GM23338 (cell line): ENCODE measurements at regions not wholly inside any gene's neighbourhood (a gene's known extent, or its start where the extent isn't known, plus 50 kb on each side); places are given as distances from the start of the nearest gene placed in this dataset.

Source experiments
- ATAC-seq: fragments of 200-7000 bp; cut with Tn5 transposase; 3 replicates; pipeline ENCODE4 v1.9.1; 2020
- DNase-seq: peaks from one replicate; pipeline ENCODE4 v3.0.0-alpha.2; 2015; ENCODE audit warnings: low spot score
- H2AFZ ChIP-seq: fragments of 200-600 bp; sonication (generic); 2 replicates; pipeline ENCODE4 v1.8.0; 2016; ENCODE audit warnings: antibody characterized with exemption, mild to moderate bottlenecking, moderate library complexity
- H3F3A ChIP-seq: fragments of 200-600 bp; sonication (generic); replicated peaks from 2 replicates; pipeline ENCODE4 v1.8.0; 2017; ENCODE audit warnings: antibody characterized with exemption, mixed run types, low read depth
- H3K27ac ChIP-seq: fragments of 200-600 bp; sonication (generic); 2 replicates; pipeline ENCODE4 v1.6.1; 2016; ENCODE audit warnings: low read depth
- H3K27me3 ChIP-seq: fragments of 200-600 bp; sonication (generic); 2 replicates; pipeline ENCODE4 v1.8.0; 2016; ENCODE audit warnings: mild to moderate bottlenecking, mixed run types, moderate library complexity; ENCODE audit not compliant: insufficient read depth
- H3K36me3 ChIP-seq: fragments of 200-600 bp; sonication (generic); 2 replicates; pipeline ENCODE4 v1.8.0; 2016; ENCODE audit warnings: mild to moderate bottlenecking; ENCODE audit not compliant: insufficient read depth
- H3K4me1 ChIP-seq: fragments of 200-600 bp; sonication (generic); 2 replicates; pipeline ENCODE4 v1.8.0; 2016; ENCODE audit warnings: mild to moderate bottlenecking, moderate library complexity; ENCODE audit not compliant: insufficient read depth
- H3K4me2 ChIP-seq: fragments of 200-600 bp; sonication (generic); 2 replicates; pipeline ENCODE4 v1.7.1; 2017; ENCODE audit warnings: mixed run types
- H3K4me3 ChIP-seq: fragments of 200-600 bp; sonication (generic); 2 replicates; pipeline ENCODE4 v1.6.1; 2016; ENCODE audit warnings: mixed run types
- H3K79me2 ChIP-seq: fragments of 200-600 bp; sonication (generic); replicated peaks from 2 replicates; pipeline ENCODE4 v1.8.0; 2017; ENCODE audit warnings: mild to moderate bottlenecking; ENCODE audit not compliant: insufficient read depth
- H3K9me2 ChIP-seq: fragments of 200-600 bp; sonication (generic); 2 replicates; pipeline ENCODE4 v1.8.0; 2017; ENCODE audit not compliant: insufficient read depth
- H4K20me1 ChIP-seq: fragments of 200-600 bp; sonication (generic); replicated peaks from 2 replicates; pipeline ENCODE4 v1.8.0; 2017; ENCODE audit warnings: mild to moderate bottlenecking; ENCODE audit not compliant: insufficient read depth
- H3K27ac Mint-ChIP-seq: 2 replicates; pipeline ENCODE4 v1.8.0; 2020; ENCODE audit warnings: inconsistent platforms, mild to moderate bottlenecking, moderate library complexity, mixed read lengths
- H3K27me3 Mint-ChIP-seq: 3 replicates; pipeline ENCODE4 v1.8.0; 2022; ENCODE audit warnings: low read depth, mild to moderate bottlenecking, moderate library complexity, mixed read lengths, inconsistent platforms; ENCODE audit not compliant: insufficient read depth, poor library complexity
- H3K36me3 Mint-ChIP-seq: 3 replicates; pipeline ENCODE4 v1.8.0; 2021; ENCODE audit warnings: low read depth, mild to moderate bottlenecking, inconsistent platforms, moderate library complexity, mixed read lengths
- H3K4me1 Mint-ChIP-seq: 3 replicates; pipeline ENCODE4 v1.8.0; 2020; ENCODE audit warnings: mild to moderate bottlenecking, inconsistent platforms, mixed read lengths
- H3K4me3 Mint-ChIP-seq: 3 replicates; pipeline ENCODE4 v1.8.0; 2021; ENCODE audit warnings: moderate library complexity, mild to moderate bottlenecking, inconsistent platforms, mixed read lengths
- H3K9me3 Mint-ChIP-seq: 3 replicates; pipeline ENCODE4 v1.8.0; 2020; ENCODE audit warnings: moderate library complexity, mild to moderate bottlenecking, inconsistent platforms, mixed read lengths
- CREB1 ChIP-seq: fragments of 250-450 bp; sonication (Bioruptor Pico); IDR thresholded peaks from 2 replicates; pipeline ENCODE4 v1.5.0; 2020; ENCODE audit warnings: low read depth, mild to moderate bottlenecking, moderate library complexity
- EZH2 ChIP-seq: fragments of 200-600 bp; sonication (generic); IDR thresholded peaks from one replicate; pipeline ENCODE4 v1.8.0; 2017; ENCODE audit warnings: antibody characterized with exemption, mild to moderate bottlenecking, low read depth; ENCODE audit not compliant: unreplicated experiment
- NANOG ChIP-seq: IDR thresholded peaks from 2 replicates; pipeline ENCODE4 v1.6.1; 2016; ENCODE audit warnings: antibody characterized with exemption, borderline replicate concordance
- STAT1 ChIP-seq: IDR thresholded peaks from one replicate; pipeline ENCODE4 v1.6.1; 2016; ENCODE audit warnings: antibody characterized with exemption; ENCODE audit not compliant: unreplicated experiment
- ZNF114 ChIP-seq: fragments of 250-450 bp; sonication (Bioruptor Pico); IDR thresholded peaks from 2 replicates; pipeline ENCODE4 v1.5.0; 2020; ENCODE audit warnings: mild to moderate bottlenecking, moderate library complexity
- TF ChIP-seq, protein P1 (sequence below): IDR thresholded peaks from 2 replicates; pipeline ENCODE4 v1.6.1; 2016; ENCODE audit warnings: antibody characterized with exemption
- TF ChIP-seq, protein P2 (sequence below), 2 experiments: fragments of 200-600 bp in 1 of 2; sonication (generic) in 1 of 2; conservative IDR thresholded peaks; 2 replicates each; pipeline versions ENCODE4 v1.5.1 to v1.6.1; 2016 to 2017; ENCODE audit warnings: antibody characterized with exemption in 2 of 2, low read depth in 2 of 2, mild to moderate bottlenecking in 2 of 2, moderate library complexity in 1 of 2
- TF ChIP-seq, protein P3 (sequence below): IDR thresholded peaks from one replicate; pipeline ENCODE4 v1.6.1; 2018; ENCODE audit warnings: antibody characterized with exemption; ENCODE audit not compliant: unreplicated experiment

DNA sequence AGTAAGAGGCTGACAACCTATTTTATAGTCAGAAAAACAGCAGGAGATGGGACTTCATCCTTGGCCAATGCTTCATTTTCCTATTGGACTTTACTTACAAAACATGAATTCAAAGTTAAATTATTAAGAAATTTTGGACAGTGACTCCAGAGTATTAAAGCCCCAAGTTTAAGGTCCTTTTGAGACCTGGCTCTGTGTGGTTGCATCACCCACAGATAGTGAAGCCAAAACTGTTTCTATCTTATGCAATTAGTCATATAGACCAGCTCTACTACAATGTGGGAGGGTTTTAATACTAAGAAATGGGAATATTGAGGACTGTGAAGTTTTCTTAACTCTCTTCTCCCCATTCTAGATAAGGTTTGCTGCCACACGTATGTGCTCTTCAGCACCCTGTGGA, 196.7 kb upstream of the AR start:
- H3K79me2 ChIP-seq = no peaks in the 10 kb centered on the region
- DNase-seq (no peak), ATAC-seq (no peak)
- H3K27me3 Mint-ChIP-seq = no peaks in the 10 kb centered on the region
- H3K4me3 ChIP-seq = no peak overlapping the region
- TF ChIP-seq ZNF114 (CRISPR knock-in tag) = no peak
- TF ChIP-seq NANOG = no peak
- no peak for TF ChIP-seq EZH2
- TF ChIP-seq STAT1 = no peak
- TF ChIP-seq, protein P1, sequence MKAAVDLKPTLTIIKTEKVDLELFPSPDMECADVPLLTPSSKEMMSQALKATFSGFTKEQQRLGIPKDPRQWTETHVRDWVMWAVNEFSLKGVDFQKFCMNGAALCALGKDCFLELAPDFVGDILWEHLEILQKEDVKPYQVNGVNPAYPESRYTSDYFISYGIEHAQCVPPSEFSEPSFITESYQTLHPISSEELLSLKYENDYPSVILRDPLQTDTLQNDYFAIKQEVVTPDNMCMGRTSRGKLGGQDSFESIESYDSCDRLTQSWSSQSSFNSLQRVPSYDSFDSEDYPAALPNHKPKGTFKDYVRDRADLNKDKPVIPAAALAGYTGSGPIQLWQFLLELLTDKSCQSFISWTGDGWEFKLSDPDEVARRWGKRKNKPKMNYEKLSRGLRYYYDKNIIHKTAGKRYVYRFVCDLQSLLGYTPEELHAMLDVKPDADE = no peak
- TF ChIP-seq, protein P2, sequence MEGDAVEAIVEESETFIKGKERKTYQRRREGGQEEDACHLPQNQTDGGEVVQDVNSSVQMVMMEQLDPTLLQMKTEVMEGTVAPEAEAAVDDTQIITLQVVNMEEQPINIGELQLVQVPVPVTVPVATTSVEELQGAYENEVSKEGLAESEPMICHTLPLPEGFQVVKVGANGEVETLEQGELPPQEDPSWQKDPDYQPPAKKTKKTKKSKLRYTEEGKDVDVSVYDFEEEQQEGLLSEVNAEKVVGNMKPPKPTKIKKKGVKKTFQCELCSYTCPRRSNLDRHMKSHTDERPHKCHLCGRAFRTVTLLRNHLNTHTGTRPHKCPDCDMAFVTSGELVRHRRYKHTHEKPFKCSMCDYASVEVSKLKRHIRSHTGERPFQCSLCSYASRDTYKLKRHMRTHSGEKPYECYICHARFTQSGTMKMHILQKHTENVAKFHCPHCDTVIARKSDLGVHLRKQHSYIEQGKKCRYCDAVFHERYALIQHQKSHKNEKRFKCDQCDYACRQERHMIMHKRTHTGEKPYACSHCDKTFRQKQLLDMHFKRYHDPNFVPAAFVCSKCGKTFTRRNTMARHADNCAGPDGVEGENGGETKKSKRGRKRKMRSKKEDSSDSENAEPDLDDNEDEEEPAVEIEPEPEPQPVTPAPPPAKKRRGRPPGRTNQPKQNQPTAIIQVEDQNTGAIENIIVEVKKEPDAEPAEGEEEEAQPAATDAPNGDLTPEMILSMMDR (conservative IDR thresholded peaks at IDR 0.05; ENCODE audit: low read depth in 2 of 2) = no peak
- TF ChIP-seq, protein P3, sequence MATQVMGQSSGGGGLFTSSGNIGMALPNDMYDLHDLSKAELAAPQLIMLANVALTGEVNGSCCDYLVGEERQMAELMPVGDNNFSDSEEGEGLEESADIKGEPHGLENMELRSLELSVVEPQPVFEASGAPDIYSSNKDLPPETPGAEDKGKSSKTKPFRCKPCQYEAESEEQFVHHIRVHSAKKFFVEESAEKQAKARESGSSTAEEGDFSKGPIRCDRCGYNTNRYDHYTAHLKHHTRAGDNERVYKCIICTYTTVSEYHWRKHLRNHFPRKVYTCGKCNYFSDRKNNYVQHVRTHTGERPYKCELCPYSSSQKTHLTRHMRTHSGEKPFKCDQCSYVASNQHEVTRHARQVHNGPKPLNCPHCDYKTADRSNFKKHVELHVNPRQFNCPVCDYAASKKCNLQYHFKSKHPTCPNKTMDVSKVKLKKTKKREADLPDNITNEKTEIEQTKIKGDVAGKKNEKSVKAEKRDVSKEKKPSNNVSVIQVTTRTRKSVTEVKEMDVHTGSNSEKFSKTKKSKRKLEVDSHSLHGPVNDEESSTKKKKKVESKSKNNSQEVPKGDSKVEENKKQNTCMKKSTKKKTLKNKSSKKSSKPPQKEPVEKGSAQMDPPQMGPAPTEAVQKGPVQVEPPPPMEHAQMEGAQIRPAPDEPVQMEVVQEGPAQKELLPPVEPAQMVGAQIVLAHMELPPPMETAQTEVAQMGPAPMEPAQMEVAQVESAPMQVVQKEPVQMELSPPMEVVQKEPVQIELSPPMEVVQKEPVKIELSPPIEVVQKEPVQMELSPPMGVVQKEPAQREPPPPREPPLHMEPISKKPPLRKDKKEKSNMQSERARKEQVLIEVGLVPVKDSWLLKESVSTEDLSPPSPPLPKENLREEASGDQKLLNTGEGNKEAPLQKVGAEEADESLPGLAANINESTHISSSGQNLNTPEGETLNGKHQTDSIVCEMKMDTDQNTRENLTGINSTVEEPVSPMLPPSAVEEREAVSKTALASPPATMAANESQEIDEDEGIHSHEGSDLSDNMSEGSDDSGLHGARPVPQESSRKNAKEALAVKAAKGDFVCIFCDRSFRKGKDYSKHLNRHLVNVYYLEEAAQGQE = no peak
- H3F3A ChIP-seq = no peaks in the 10 kb centered on the region
- no peaks in the 10 kb centered on the region for H3K27me3 ChIP-seq
- no peak overlapping the region for H3K27ac ChIP-seq
- no peak overlapping the region for H3K27ac Mint-ChIP-seq
- H3K9me2 ChIP-seq = no peaks in the 10 kb centered on the region
- no peaks in the 10 kb centered on the region for H4K20me1 ChIP-seq
- no peak overlapping the region for H3K4me2 ChIP-seq
- no peak overlapping the region for H3K4me3 Mint-ChIP-seq
- no peak overlapping the region for H2AFZ ChIP-seq
- H3K9me3 Mint-ChIP-seq = no peaks in the 10 kb centered on the region
- no peaks in the 10 kb centered on the region for H3K4me1 ChIP-seq
- no peaks in the 10 kb centered on the region for H3K36me3 ChIP-seq
- no peaks in the 10 kb centered on the region for H3K36me3 Mint-ChIP-seq
- peaks cover 8% of the 10 kb centered on the region for H3K4me1 Mint-ChIP-seq

DNA sequence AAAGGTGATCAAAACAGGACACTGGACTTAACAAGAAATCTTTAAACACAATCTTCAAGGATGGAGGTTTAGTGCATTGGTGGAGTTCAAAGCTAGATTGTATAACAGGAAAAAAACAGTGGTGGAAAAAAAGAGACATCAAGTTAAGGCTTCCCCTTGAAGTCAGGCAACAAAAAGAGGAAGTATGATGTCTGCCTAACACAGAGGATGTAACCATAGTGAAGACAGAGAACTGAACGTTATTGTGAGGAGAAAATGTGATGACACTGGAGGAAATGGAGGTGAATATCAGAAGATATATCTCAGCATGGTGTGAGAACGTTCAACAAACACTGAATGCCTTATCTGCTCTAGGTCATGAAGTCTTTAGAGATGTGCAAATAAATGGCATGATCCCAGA, 192.4 kb upstream of the AR start:
- Histone ChIP-seq H3K27ac (no peak overlapping the region), H3K4me2 (no peak overlapping the region), H3K36me3 (no peaks in the 10 kb centered on the region), H3F3A (no peaks in the 10 kb centered on the region), H3K4me3 (no peak overlapping the region), H3K9me2 (no peaks in the 10 kb centered on the region), H3K4me1 (no peaks in the 10 kb centered on the region), H3K79me2 (no peaks in the 10 kb centered on the region), H3K27me3 (no peaks in the 10 kb centered on the region), H4K20me1 (no peaks in the 10 kb centered on the region), H2AFZ (no peak overlapping the region)
- no peaks in the 10 kb centered on the region for H3K36me3 Mint-ChIP-seq
- DNase-seq (no peak), ATAC-seq (no peak)
- peaks cover 3% of the 10 kb centered on the region for H3K27me3 Mint-ChIP-seq
- H3K9me3 Mint-ChIP-seq = no peaks in the 10 kb centered on the region
- no peaks in the 10 kb centered on the region for H3K4me1 Mint-ChIP-seq
- no peak overlapping the region for H3K4me3 Mint-ChIP-seq
- H3K27ac Mint-ChIP-seq = no peak overlapping the region
- TF ChIP-seq NANOG (no peak), CREB1 (CRISPR knock-in tag) (no peak), ZNF114 (CRISPR knock-in tag) (no peak)
- TF ChIP-seq, protein P2 (conservative IDR thresholded peaks at IDR 0.05; ENCODE audit: low read depth in 2 of 2) = no peak
